ENCODE measurements at regions not wholly inside any gene's neighbourhood (a gene's known extent, or its start where the extent isn't known, plus 50 kb on each side); places are given as distances from the start of the nearest gene placed in this dataset.

DNA sequence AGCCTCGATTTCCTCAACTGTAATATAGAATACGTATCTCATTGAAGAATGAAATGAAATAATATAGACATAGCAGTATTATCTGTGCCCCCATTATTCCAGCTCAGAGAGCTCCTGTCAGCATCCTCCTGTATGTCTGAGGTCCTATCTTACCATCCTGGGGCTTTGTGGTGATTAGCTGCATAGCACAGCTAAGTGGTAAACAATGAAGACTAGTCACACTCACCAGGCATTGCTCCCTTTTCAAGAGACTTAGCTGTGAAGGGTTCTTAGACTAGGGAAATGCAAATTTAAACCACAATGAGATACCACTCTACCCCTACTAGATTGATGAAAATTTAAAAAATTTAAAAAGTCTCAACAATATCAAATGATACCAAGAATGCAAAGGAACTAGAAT is 172.9 kb downstream of the SLC39A8 start:
- H3K27ac ChIP-seq: no peak overlapping the region
- intact Hi-C loops (cut with DNase I; ENCODE audit: low total_unique reads) (no loop called here), in situ Hi-C loops (cut with MboI; ENCODE audit: low sequenced_read_pairs in 4 of 4) (no loop called here)
- TF ChIP-seq CTCF (IDR thresholded peaks at IDR 0.05 in 4 of 5, conservative IDR thresholded peaks at IDR 0.05 in 1 of 5) (no peak), POLR2A (IDR thresholded peaks at IDR 0.05) (no peak)
- ATAC-seq (no peak), DNase-seq (no peak)
- no peaks in the 10 kb centered on the region for H3K36me3 ChIP-seq
- no peaks in the 10 kb centered on the region for H3K4me1 ChIP-seq
- H3K9me3 ChIP-seq: no peaks in the 10 kb centered on the region
- no peaks in the 10 kb centered on the region for H3K27me3 ChIP-seq
- no peak overlapping the region for H3K4me3 ChIP-seq

- intact Hi-C loops (cut with DNase I; ENCODE audit: low total_unique reads) (no loop called here), in situ Hi-C loops (cut with MboI; ENCODE audit: low sequenced_read_pairs in 4 of 4) (no loop called here)
- Histone ChIP-seq H3K4me1 (no peaks in the 10 kb centered on the region), H3K9me3 (no peaks in the 10 kb centered on the region), H3K4me3 (no peak overlapping the region), H3K36me3 (no peaks in the 10 kb centered on the region), H3K27me3 (no peaks in the 10 kb centered on the region), H3K27ac (no peak overlapping the region)
- no peak for TF ChIP-seq CTCF (IDR thresholded peaks at IDR 0.05 in 4 of 5, conservative IDR thresholded peaks at IDR 0.05 in 1 of 5)
- no peak for TF ChIP-seq POLR2A (IDR thresholded peaks at IDR 0.05)
- no peak for DNase-seq
- no peak for ATAC-seq
These were observed 174.4 kb downstream of the SLC39A8 start for GRCh38 chr4:102170910-102171309.

DNA sequence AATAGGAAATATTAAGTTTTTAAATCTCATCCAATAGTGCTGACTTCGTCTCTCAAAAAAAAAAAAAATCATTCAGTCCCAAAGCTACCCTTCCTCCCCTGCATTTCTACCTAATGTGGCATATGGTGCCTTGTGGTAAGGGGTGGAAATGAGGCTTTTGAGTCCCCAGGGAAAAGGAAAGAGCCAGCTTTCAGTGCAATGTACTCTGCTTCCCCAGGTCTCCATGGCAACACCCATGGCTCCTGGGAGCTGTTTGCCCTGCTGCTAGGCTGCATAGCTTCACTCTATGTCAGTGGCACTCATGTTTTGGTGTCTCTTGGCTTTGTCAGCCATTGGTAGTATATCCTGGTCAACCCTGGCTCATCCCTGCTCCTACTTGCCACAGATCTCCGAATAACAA is 175.9 kb downstream of the SLC39A8 start:
- TF ChIP-seq POLR2A (IDR thresholded peaks at IDR 0.05) (no peak), CTCF (IDR thresholded peaks at IDR 0.05 in 4 of 5, conservative IDR thresholded peaks at IDR 0.05 in 1 of 5) (no peak)
- Histone ChIP-seq H3K4me3 (no peak overlapping the region), H3K9me3 (no peaks in the 10 kb centered on the region), H3K27ac (no peak overlapping the region), H3K4me1 (no peaks in the 10 kb centered on the region), H3K27me3 (no peaks in the 10 kb centered on the region), H3K36me3 (no peaks in the 10 kb centered on the region)
- in situ Hi-C loops (cut with MboI; ENCODE audit: low sequenced_read_pairs in 4 of 4) (no loop called here), intact Hi-C loops (cut with DNase I; ENCODE audit: low total_unique reads) (no loop called here)
- ATAC-seq: no peak
- DNase-seq: no peak

DNA sequence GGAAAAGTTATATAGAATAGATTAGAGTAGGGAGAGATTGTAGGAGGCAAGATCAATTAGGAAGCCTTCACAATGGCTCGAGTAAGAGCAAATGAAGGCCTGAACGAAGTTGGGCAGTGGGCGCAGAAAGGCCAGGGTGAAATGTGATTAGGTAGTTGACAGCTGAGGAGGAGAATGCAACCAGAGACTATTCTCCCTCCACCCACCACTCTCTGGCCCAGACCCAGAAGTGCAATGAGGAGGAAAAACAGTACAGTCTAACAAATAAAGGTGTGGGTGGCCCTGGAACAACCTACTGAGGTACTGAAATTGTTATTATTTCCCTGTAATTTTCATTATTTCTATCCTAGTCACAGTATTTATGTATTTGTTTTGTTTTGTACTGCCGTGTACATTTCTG is 176.7 kb downstream of the SLC39A8 start:
- Histone ChIP-seq H3K4me3 (no peak overlapping the region), H3K36me3 (no peaks in the 10 kb centered on the region), H3K9me3 (no peaks in the 10 kb centered on the region), H3K4me1 (no peaks in the 10 kb centered on the region), H3K27me3 (no peaks in the 10 kb centered on the region), H3K27ac (no peak overlapping the region)
- intact Hi-C loops (cut with DNase I; ENCODE audit: low total_unique reads): no loop called here
- no peak for TF ChIP-seq CTCF (IDR thresholded peaks at IDR 0.05 in 4 of 5, conservative IDR thresholded peaks at IDR 0.05 in 1 of 5)
- TF ChIP-seq POLR2A (IDR thresholded peaks at IDR 0.05): no peak
- in situ Hi-C loops (cut with MboI; ENCODE audit: low sequenced_read_pairs in 4 of 4): no loop called here
- ATAC-seq (no peak), DNase-seq (no peak)

GRCh38 chr4:102165584-102165983 is 179.7 kb downstream of the SLC39A8 start:
- intact Hi-C loops (cut with DNase I; ENCODE audit: low total_unique reads): no loop called here
- DNase-seq: no peak

More at GRCh38 chr4:102165584-102165983, 179.7 kb downstream of the SLC39A8 start:
- no peak for ATAC-seq
- Histone ChIP-seq H3K4me3 (no peak overlapping the region), H3K4me1 (no peaks in the 10 kb centered on the region), H3K27ac (no peak overlapping the region), H3K27me3 (no peaks in the 10 kb centered on the region), H3K9me3 (no peaks in the 10 kb centered on the region), H3K36me3 (no peaks in the 10 kb centered on the region)
- in situ Hi-C loops (cut with MboI; ENCODE audit: low sequenced_read_pairs in 4 of 4): no loop called here
- no peak for TF ChIP-seq CTCF (IDR thresholded peaks at IDR 0.05 in 4 of 5, conservative IDR thresholded peaks at IDR 0.05 in 1 of 5)
- no peak for TF ChIP-seq POLR2A (IDR thresholded peaks at IDR 0.05)
